IMR-90 (cell line): ENCODE measurements at regions not wholly inside any gene's neighbourhood (a gene's known extent, or its start where the extent isn't known, plus 50 kb on each side); places are given as distances from the start of the nearest gene placed in this dataset.

Source experiments
- ATAC-seq: fragments of 200-7000 bp; cut with Tn5 transposase; 2 replicates; pipeline ENCODE4 v1.9.1; 2020; ENCODE audit warnings: low read depth, mild to moderate bottlenecking, moderate library complexity
- BruUV-seq: library from RNA; stranded (reverse); fragments of 400-500 nt; replicated peaks from 2 replicates; lab custom pipeline; 2021; lab: Mats Ljungman, UMichigan
- CTCF ChIA-PET: fragments of 300-600 bp; formaldehyde crosslinking; extraction: SDS; loops from one replicate; lab custom pipeline; 2021; ENCODE audit warnings: antibody characterized with exemption; lab: Yijun Ruan, JAX
- POLR2A ChIA-PET: fragments of 300-600 bp; sonication (Branson Sonifier 250); formaldehyde crosslinking; loops from one replicate; lab custom pipeline; 2022; ENCODE audit warnings: antibody characterized with exemption; ENCODE audit not compliant: unreplicated experiment; lab: Charles Lee
- DNase-seq: peaks from one replicate; pipeline ENCODE4 v3.0.0; 2013
- H2AFZ ChIP-seq: replicated peaks from 2 replicates; pipeline ENCODE3; 2013; ENCODE audit warnings: low read length, mild to moderate bottlenecking; ENCODE audit not compliant: poor library complexity
- H2AK5ac ChIP-seq: 2 replicates; pipeline ENCODE4 v1.6.1; 2013; ENCODE audit warnings: low read depth, low read length, inconsistent platforms
- H2AK9ac ChIP-seq: replicated peaks from 2 replicates; pipeline ENCODE3; 2013; ENCODE audit warnings: mild to moderate bottlenecking, low read depth, low read length, moderate library complexity; ENCODE audit not compliant: poor library complexity
- H2BK120ac ChIP-seq: 2 replicates; pipeline ENCODE4 v1.6.1; 2013; ENCODE audit warnings: low read depth, low read length, inconsistent platforms
- H2BK15ac ChIP-seq: 3 replicates; pipeline ENCODE4 v1.6.1; 2013; ENCODE audit warnings: low read depth, low read length, inconsistent platforms
- H2BK20ac ChIP-seq: 2 replicates; pipeline ENCODE4 v1.6.1; 2013; ENCODE audit warnings: low read depth, mild to moderate bottlenecking, inconsistent platforms, low read length, moderate library complexity
- H2BK5ac ChIP-seq: 2 replicates; pipeline ENCODE4 v1.6.1; 2013; ENCODE audit warnings: mild to moderate bottlenecking, low read depth, low read length, inconsistent platforms; ENCODE audit not compliant: poor library complexity, severe bottlenecking
- H3K14ac ChIP-seq: replicated peaks from 2 replicates; pipeline ENCODE4 v1.6.1; 2013; ENCODE audit warnings: low read depth, low read length, inconsistent platforms
- H3K18ac ChIP-seq: 2 replicates; pipeline ENCODE4 v1.6.1; 2013; ENCODE audit warnings: low read depth, low read length, control low read depth
- H3K23ac ChIP-seq: 2 replicates; pipeline ENCODE4 v1.6.1; 2013; ENCODE audit warnings: low read depth, low read length, inconsistent platforms
- H3K27ac ChIP-seq: 2 replicates; pipeline ENCODE4 v1.5.1; 2013; ENCODE audit warnings: mild to moderate bottlenecking, control low read depth, low read length; ENCODE audit not compliant: insufficient read depth
- H3K27me3 ChIP-seq: 2 replicates; pipeline ENCODE4 v1.6.1; 2013; ENCODE audit warnings: low read length; ENCODE audit not compliant: control insufficient read depth, insufficient read depth
- H3K36me3 ChIP-seq: 2 replicates; pipeline ENCODE4 v1.6.1; 2013; ENCODE audit warnings: low read length, mixed read lengths; ENCODE audit not compliant: control insufficient read depth, insufficient read depth
- H3K4ac ChIP-seq: 2 replicates; pipeline ENCODE4 v1.6.1; 2013; ENCODE audit warnings: low read depth, low read length, inconsistent platforms
- H3K4me1 ChIP-seq: 2 replicates; pipeline ENCODE4 v1.6.1; 2013; ENCODE audit warnings: low read length, mixed read lengths; ENCODE audit not compliant: control insufficient read depth, insufficient read depth
- H3K4me2 ChIP-seq: 2 replicates; pipeline ENCODE4 v1.6.1; 2013; ENCODE audit warnings: low read depth, mild to moderate bottlenecking, control low read depth, low read length, moderate library complexity
- H3K4me3 ChIP-seq: 2 replicates; pipeline ENCODE4 v1.5.1; 2013; ENCODE audit warnings: low read depth, mild to moderate bottlenecking, control low read depth, low read length, moderate library complexity; ENCODE audit not compliant: insufficient read depth
- H3K56ac ChIP-seq: 2 replicates; pipeline ENCODE4 v1.6.1; 2013; ENCODE audit warnings: low read length, inconsistent platforms; ENCODE audit not compliant: insufficient read depth; ENCODE audit errors: extremely low read depth
- H3K79me1 ChIP-seq, 2 experiments: 2 replicates each; pipeline ENCODE4 v1.6.1; 2013; ENCODE audit warnings: low read length in 2 of 2, inconsistent platforms in 1 of 2, low read depth in 1 of 2
- H3K9ac ChIP-seq: 2 replicates; pipeline ENCODE4 v1.6.1; 2013; ENCODE audit warnings: low read depth, low read length, control low read depth
- H3K9me1 ChIP-seq: 2 replicates; pipeline ENCODE4 v1.6.1; 2013; ENCODE audit warnings: low read length, inconsistent platforms; ENCODE audit not compliant: insufficient read depth
- H3K9me3 ChIP-seq: 2 replicates; pipeline ENCODE4 v1.6.1; 2013; ENCODE audit warnings: low read length; ENCODE audit not compliant: control insufficient read depth, insufficient read depth
- H4K20me1 ChIP-seq: 2 replicates; pipeline ENCODE4 v1.6.1; 2013; ENCODE audit warnings: low read length, inconsistent platforms; ENCODE audit not compliant: insufficient read depth
- H4K5ac ChIP-seq: 2 replicates; pipeline ENCODE4 v1.6.1; 2013; ENCODE audit warnings: mild to moderate bottlenecking, low read depth, low read length, control low read depth
- H4K8ac ChIP-seq, 2 experiments: 2 replicates each; pipeline ENCODE4 v1.6.1; 2013; ENCODE audit warnings: low read depth in 2 of 2, low read length in 2 of 2, control low read depth in 1 of 2, inconsistent platforms in 1 of 2
- H4K91ac ChIP-seq: 2 replicates; pipeline ENCODE4 v1.6.1; 2013; ENCODE audit warnings: low read depth, low read length, inconsistent platforms; ENCODE audit not compliant: insufficient read depth
- BHLHE40 ChIP-seq: fragments of 150-350 bp; IDR thresholded peaks from 2 replicates; pipeline ENCODE4 v1.6.1; 2016; ENCODE audit warnings: mild to moderate bottlenecking, low read depth, low read length
- CEBPB ChIP-seq: IDR thresholded peaks from 2 replicates; pipeline ENCODE4 v1.6.1; 2012; ENCODE audit warnings: low read depth, low read length, improper control_type of control experiment
- CHD1 ChIP-seq: IDR thresholded peaks from 2 replicates; pipeline ENCODE4 v1.6.1; 2012; ENCODE audit warnings: low read depth, low read length, improper control_type of control experiment
- CTCF ChIP-seq: conservative IDR thresholded peaks from 2 replicates; pipeline ENCODE4 v1.5.1; 2012; ENCODE audit warnings: mild to moderate bottlenecking, low read depth, low read length, improper control_type of control experiment
- NFE2L2 ChIP-seq: fragments of 150-350 bp; IDR thresholded peaks from 2 replicates; pipeline ENCODE4 v1.6.1; 2016; ENCODE audit warnings: low read depth, mild to moderate bottlenecking, low read length
- RAD21 ChIP-seq: IDR thresholded peaks from 2 replicates; pipeline ENCODE4 v1.6.1; 2012; ENCODE audit warnings: low read length, improper control_type of control experiment
- RFX5 ChIP-seq: IDR thresholded peaks from 2 replicates; pipeline ENCODE4 v1.8.0; 2012; ENCODE audit warnings: low read depth, mild to moderate bottlenecking, low read length, moderate library complexity
- WGBS, 2 experiments: methylation state at CpG; one replicate each; pipeline versions ENCODE4 v1.1.5 to v1.1.7; 2013; ENCODE audit warnings: missing lambda C conversion rate in 2 of 2; ENCODE audit not compliant: insufficient read length in 1 of 2; ENCODE audit errors: extremely low coverage in 2 of 2; 5-methylcytosine and 5-hydroxymethylcytosine counted together
- dilution Hi-C: fragments of 300-500 bp; cut with HindIII; formaldehyde crosslinking; loops from one replicate; pipeline ENCODE4 v1.14.3; 2018; ENCODE audit warnings: low sequenced_read_pairs; ENCODE audit not compliant: unreplicated experiment
- in situ Hi-C: fragments of 300-500 bp; cut with MboI; formaldehyde crosslinking; loops from 3 replicates; pipeline ENCODE4 v1.14.3; 2019; ENCODE audit warnings: low sequenced_read_pairs, inconsistent platforms, mixed read lengths
- intact Hi-C: fragments of 100-400 bp; cut with micrococcal nuclease; formaldehyde crosslinking; loops from 2 replicates; pipeline ENCODE4 v1.10.0; 2022

GRCh38 chr5:66281294-66281693, 137.2 kb downstream of the SREK1 start:
- intact Hi-C loops: no loop called here
- Histone ChIP-seq H2AK9ac (no peak overlapping the region), H3K4me1 (no peaks in the 10 kb centered on the region), H3K56ac (no peak overlapping the region), H3K36me3 (no peaks in the 10 kb centered on the region), H2BK15ac (no peak overlapping the region), H4K5ac (no peak overlapping the region), H4K91ac (no peak overlapping the region), H2AK5ac (no peak overlapping the region), H3K4me3 (no peak overlapping the region), H3K4ac (no peak overlapping the region), H4K8ac (no peak overlapping the region), H3K27me3 (peaks cover 5% of the 10 kb centered on the region), H3K4me2 (no peak overlapping the region), H3K9me3 (no peaks in the 10 kb centered on the region), H3K14ac (no peak overlapping the region), H3K23ac (no peak overlapping the region), H3K18ac (no peak overlapping the region), H3K9me1 (no peaks in the 10 kb centered on the region), H2BK5ac (no peak overlapping the region), H3K9ac (no peak overlapping the region), H3K27ac (no peak overlapping the region), H4K20me1 (no peaks in the 10 kb centered on the region), H2AFZ (no peak overlapping the region), H2BK120ac (no peak overlapping the region), H3K79me1 (no peaks in the 10 kb centered on the region), H2BK20ac (no peak overlapping the region)
- no CpG with 5 or more reads among the region's 4 CpGs for WGBS, 2 experiments
- dilution Hi-C loops: no loop called here
- ChIA-PET CTCF (no interaction called here), POLR2A (no interaction called here)
- BruUV-seq: no TSS peak
- in situ Hi-C loops: no loop called here
- TF ChIP-seq BHLHE40 (no peak), CHD1 (no peak), NFE2L2 (no peak), CTCF (no peak), RFX5 (no peak), RAD21 (no peak), CEBPB (no peak)
- no peak for DNase-seq
- no peak for ATAC-seq
